ENCODE measurements at regions not wholly inside any gene's neighbourhood (a gene's known extent, or its start where the extent isn't known, plus 50 kb on each side); places are given as distances from the start of the nearest gene placed in this dataset.

- H3K27me3 ChIP-seq: no peaks in the 10 kb centered on the region
- H3K36me3 ChIP-seq: no peaks in the 10 kb centered on the region
- TF ChIP-seq CTCF (IDR thresholded peaks at IDR 0.05) (no peak), POLR2A (IDR thresholded peaks at IDR 0.05) (no peak)
- H3K4me1 ChIP-seq (ENCODE audit: insufficient read depth): no peaks in the 10 kb centered on the region
- DNase-seq: no peak
- intact Hi-C loops (cut with DNase I): no loop called here
- H3K9me3 ChIP-seq: no peaks in the 10 kb centered on the region
- WGBS, 3 donors: 88 to 93% (median 92%) methylated on average over 4 of the region's 4 CpGs
- H3K27ac ChIP-seq: no peak overlapping the region
- H3K4me3 ChIP-seq: no peak overlapping the region
Observed at GRCh38 chr2:167386694-167387093, 498.4 kb downstream of the XIRP2 start.

GRCh38 chr2:167383610-167384194 is 495.4 kb downstream of the XIRP2 start:
- DNase-seq: no peak
- WGBS, 3 donors: 81 to 85% (median 82%) methylated on average over 8 of the region's 8 CpGs

GRCh38 chr2:167381349-167381748 is 493.1 kb downstream of the XIRP2 start:
- no peak for DNase-seq
- no peak for TF ChIP-seq EP300 (IDR thresholded peaks at IDR 0.05)
- TF ChIP-seq POLR2A (IDR thresholded peaks at IDR 0.05): no peak
- no peak for TF ChIP-seq CTCF (IDR thresholded peaks at IDR 0.05)
- Histone ChIP-seq H3K27me3 (no peaks in the 10 kb centered on the region), H3K36me3 (no peaks in the 10 kb centered on the region), H3K9me3 (no peaks in the 10 kb centered on the region), H3K4me1 (ENCODE audit: insufficient read depth) (no peaks in the 10 kb centered on the region), H3K27ac (no peak overlapping the region), H3K4me3 (no peak overlapping the region)
- WGBS, 3 donors: 85 to 92% (median 88%) methylated on average over 2 of the region's 2 CpGs
- intact Hi-C loops (cut with DNase I): no loop called here

More at GRCh38 chr2:167383610-167384194, 495.4 kb downstream of the XIRP2 start:
- intact Hi-C loops (cut with DNase I): no loop called here
- TF ChIP-seq POLR2A (IDR thresholded peaks at IDR 0.05) (no peak), CTCF (IDR thresholded peaks at IDR 0.05) (no peak), EP300 (IDR thresholded peaks at IDR 0.05) (no peak)
- Histone ChIP-seq H3K9me3 (no peaks in the 10 kb centered on the region), H3K27ac (no peak overlapping the region), H3K36me3 (no peaks in the 10 kb centered on the region), H3K4me1 (ENCODE audit: insufficient read depth) (no peaks in the 10 kb centered on the region), H3K27me3 (no peaks in the 10 kb centered on the region), H3K4me3 (no peak overlapping the region)

DNA sequence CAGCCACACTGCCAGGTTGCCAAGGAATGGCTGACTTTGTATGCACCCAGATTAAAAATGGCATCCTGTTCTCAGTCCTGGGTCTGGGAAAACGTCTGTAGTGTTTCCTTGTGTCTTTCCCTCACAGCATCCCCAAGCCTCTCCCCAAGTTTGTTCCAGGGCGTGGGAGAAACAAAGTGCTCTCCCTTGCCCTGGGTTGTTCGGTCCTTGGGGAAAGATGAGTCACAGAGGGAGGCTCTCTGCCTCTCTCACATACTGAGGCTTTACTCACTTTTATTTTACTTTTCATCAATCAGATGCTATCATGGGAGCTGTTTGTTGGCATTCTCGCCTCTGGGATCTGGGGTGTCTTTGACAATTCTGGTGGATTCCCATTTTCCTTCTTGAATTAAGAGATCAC is 492.3 kb downstream of the XIRP2 start:
- TF ChIP-seq CTCF (IDR thresholded peaks at IDR 0.05) (no peak), POLR2A (IDR thresholded peaks at IDR 0.05) (no peak), EP300 (IDR thresholded peaks at IDR 0.05) (no peak)
- H3K4me1 ChIP-seq (ENCODE audit: insufficient read depth): no peaks in the 10 kb centered on the region
- intact Hi-C loops (cut with DNase I): no loop called here
- DNase-seq: no peak
- H3K9me3 ChIP-seq: no peaks in the 10 kb centered on the region
- H3K36me3 ChIP-seq: no peaks in the 10 kb centered on the region
- H3K27ac ChIP-seq: no peak overlapping the region
- no peaks in the 10 kb centered on the region for H3K27me3 ChIP-seq
- 67 to 73% (median 71%) methylated on average over 4 of the region's 4 CpGs for WGBS, 3 donors
- no peak overlapping the region for H3K4me3 ChIP-seq
